Keratinocyte (primary cell): ENCODE measurements at regions not wholly inside any gene's neighbourhood (a gene's known extent, or its start where the extent isn't known, plus 50 kb on each side); places are given as distances from the start of the nearest gene placed in this dataset.

Source experiments
- DNase-seq: peaks from one replicate; pipeline ENCODE4 v3.0.0-alpha.2; 2011; ENCODE audit warnings: low read depth, missing footprints, low spot score
- FAIRE-seq: peaks from 2 replicates; lab custom pipeline; 2011; peaks lifted over from hg19 to GRCh38; lab: Jason Lieb, UNC
- H2AFZ ChIP-seq: 2 replicates; pipeline ENCODE4 v1.6.0; 2012; ENCODE audit warnings: low read length, control low read depth, inconsistent platforms; ENCODE audit not compliant: control insufficient read depth
- H3K27ac ChIP-seq: 2 replicates; pipeline ENCODE4 v1.5.1; 2011; ENCODE audit warnings: low read length; ENCODE audit not compliant: control insufficient read depth, insufficient read depth
- H3K27me3 ChIP-seq: 3 replicates; pipeline ENCODE4 v1.6.0; 2011; ENCODE audit warnings: low read length; ENCODE audit not compliant: control insufficient read depth, insufficient read depth; ENCODE audit errors: extremely low read depth
- H3K36me3 ChIP-seq, 2 experiments: 2 replicates in 1 of 2; 3 replicates in 1 of 2; pipeline ENCODE4 v1.5.1; 2011; ENCODE audit warnings: low read length in 2 of 2, mild to moderate bottlenecking in 1 of 2; ENCODE audit not compliant: control insufficient read depth in 2 of 2, insufficient read depth in 2 of 2; ENCODE audit errors: extremely low read depth in 1 of 2
- H3K4me1 ChIP-seq: 3 replicates; pipeline ENCODE4 v1.5.1; 2011; ENCODE audit warnings: low read length; ENCODE audit not compliant: control insufficient read depth, insufficient read depth; ENCODE audit errors: extremely low read depth
- H3K4me2 ChIP-seq: 3 replicates; pipeline ENCODE4 v1.6.0; 2011; ENCODE audit warnings: low read depth, low read length; ENCODE audit not compliant: control insufficient read depth, insufficient read depth; ENCODE audit errors: extremely low read depth
- H3K4me3 ChIP-seq, 3 experiments: fragments of 200-600 bp in 1 of 3; sonication (generic) in 1 of 3; 2 replicates in 2 of 3; 3 replicates in 1 of 3; pipeline ENCODE4 v1.5.1; 2011 to 2016; ENCODE audit warnings: low read length in 3 of 3, mild to moderate bottlenecking in 3 of 3, control low read depth in 2 of 3, inconsistent platforms in 1 of 3, low read depth in 1 of 3, mixed read lengths in 1 of 3, mixed run types in 1 of 3, moderate library complexity in 1 of 3; ENCODE audit not compliant: control insufficient read depth in 2 of 3, insufficient read depth in 2 of 3; ENCODE audit errors: extremely low read depth in 1 of 3
- H3K79me2 ChIP-seq: 2 replicates; pipeline ENCODE4 v1.6.0; 2012; ENCODE audit warnings: low read length; ENCODE audit not compliant: control insufficient read depth, insufficient read depth
- H3K9ac ChIP-seq: 3 replicates; pipeline ENCODE4 v1.6.0; 2011; ENCODE audit warnings: low read length; ENCODE audit not compliant: control insufficient read depth, insufficient read depth; ENCODE audit errors: extremely low read depth
- H3K9me1 ChIP-seq: 3 replicates; pipeline ENCODE4 v1.6.0; 2011; ENCODE audit warnings: low read length; ENCODE audit not compliant: control insufficient read depth, insufficient read depth; ENCODE audit errors: extremely low read depth
- H3K9me3 ChIP-seq: 2 replicates; pipeline ENCODE4 v1.5.1; 2012; ENCODE audit warnings: low read depth, low read length; ENCODE audit not compliant: control insufficient read depth
- H4K20me1 ChIP-seq: 3 replicates; pipeline ENCODE4 v1.6.0; 2011; ENCODE audit warnings: low read length; ENCODE audit not compliant: control insufficient read depth, insufficient read depth; ENCODE audit errors: extremely low read depth
- EZH2 ChIP-seq: IDR thresholded peaks from one replicate; pipeline ENCODE4 v1.6.1; 2012; ENCODE audit warnings: inconsistent platforms, mild to moderate bottlenecking, low read length, moderate library complexity
- dilution Hi-C: fragments of 300-500 bp; cut with MboI; formaldehyde crosslinking; loops from one replicate; pipeline ENCODE4 v1.7.0; 2020; ENCODE audit warnings: low sequenced_read_pairs; ENCODE audit not compliant: extremely low pct_ligation_motif_present
- TF ChIP-seq, protein P1 (sequence below), 3 experiments: IDR thresholded peaks in 1 of 3; conservative IDR thresholded peaks in 1 of 3; optimal IDR thresholded peaks in 1 of 3; 2 replicates in 2 of 3; 3 replicates in 1 of 3; pipeline versions ENCODE3 to v1.5.1; 2011; ENCODE audit warnings: low read length in 3 of 3, mild to moderate bottlenecking in 3 of 3, moderate library complexity in 2 of 3, control low read depth in 1 of 3, inconsistent platforms in 1 of 3; ENCODE audit not compliant: insufficient read depth in 2 of 3; ENCODE audit errors: extremely low read depth in 1 of 3

DNA sequence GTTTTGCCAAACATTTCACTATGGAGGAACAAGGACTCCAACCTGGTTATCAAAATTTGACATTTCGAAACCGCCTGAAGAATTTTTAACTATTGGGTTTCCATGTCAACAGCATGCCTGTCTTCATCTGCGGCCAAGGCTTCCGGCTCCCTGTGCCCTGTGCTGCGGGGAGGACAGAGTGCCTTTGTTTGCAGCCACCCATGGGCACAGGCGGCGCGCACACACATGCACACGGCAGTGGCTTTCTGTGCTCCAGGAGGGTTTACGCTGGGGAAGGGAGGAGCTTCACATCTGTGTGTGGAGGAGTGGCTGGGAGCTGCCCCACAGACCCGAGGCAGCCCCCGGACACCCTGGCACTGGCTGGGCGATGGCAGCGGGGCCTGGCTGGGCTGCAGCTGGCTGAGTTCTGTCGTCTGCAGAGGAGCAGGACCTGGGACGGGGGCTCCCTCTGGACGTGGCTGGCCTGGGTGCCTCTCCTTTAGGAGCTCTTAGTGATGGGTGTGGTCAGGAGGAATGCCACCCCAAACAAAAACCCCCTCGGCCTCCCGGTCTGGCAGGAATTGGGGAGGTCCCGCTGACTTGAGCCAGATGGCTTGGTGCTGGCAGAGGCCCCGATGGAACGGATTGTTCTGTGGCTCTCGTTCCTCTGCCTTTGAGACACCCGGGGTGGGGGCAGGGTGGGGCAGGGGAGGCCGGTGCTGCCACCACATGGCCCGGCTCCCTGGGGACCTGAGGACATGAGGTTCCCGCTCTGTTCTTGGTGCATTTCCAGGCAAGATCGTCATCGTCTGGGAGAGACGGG is 1290.9 kb downstream of the BRD1 start:
- no peaks in the 10 kb centered on the region for H3K79me2 ChIP-seq
- no peaks in the 10 kb centered on the region for H4K20me1 ChIP-seq
- no peaks in the 10 kb centered on the region for H3K9me1 ChIP-seq
- FAIRE-seq (no peak), DNase-seq (no peak)
- no peak overlapping the region for H3K4me3 ChIP-seq
- TF ChIP-seq, protein P1, sequence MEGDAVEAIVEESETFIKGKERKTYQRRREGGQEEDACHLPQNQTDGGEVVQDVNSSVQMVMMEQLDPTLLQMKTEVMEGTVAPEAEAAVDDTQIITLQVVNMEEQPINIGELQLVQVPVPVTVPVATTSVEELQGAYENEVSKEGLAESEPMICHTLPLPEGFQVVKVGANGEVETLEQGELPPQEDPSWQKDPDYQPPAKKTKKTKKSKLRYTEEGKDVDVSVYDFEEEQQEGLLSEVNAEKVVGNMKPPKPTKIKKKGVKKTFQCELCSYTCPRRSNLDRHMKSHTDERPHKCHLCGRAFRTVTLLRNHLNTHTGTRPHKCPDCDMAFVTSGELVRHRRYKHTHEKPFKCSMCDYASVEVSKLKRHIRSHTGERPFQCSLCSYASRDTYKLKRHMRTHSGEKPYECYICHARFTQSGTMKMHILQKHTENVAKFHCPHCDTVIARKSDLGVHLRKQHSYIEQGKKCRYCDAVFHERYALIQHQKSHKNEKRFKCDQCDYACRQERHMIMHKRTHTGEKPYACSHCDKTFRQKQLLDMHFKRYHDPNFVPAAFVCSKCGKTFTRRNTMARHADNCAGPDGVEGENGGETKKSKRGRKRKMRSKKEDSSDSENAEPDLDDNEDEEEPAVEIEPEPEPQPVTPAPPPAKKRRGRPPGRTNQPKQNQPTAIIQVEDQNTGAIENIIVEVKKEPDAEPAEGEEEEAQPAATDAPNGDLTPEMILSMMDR (optimal IDR thresholded peaks at IDR 0.05 in 1 of 3, IDR thresholded peaks at IDR 0.05 in 1 of 3, conservative IDR thresholded peaks at IDR 0.05 in 1 of 3; ENCODE audit: extremely low read depth in 1 of 3, insufficient read depth in 2 of 3, low read length in 3 of 3) = no peak
- no peak for TF ChIP-seq EZH2
- no peaks in the 10 kb centered on the region for H3K4me1 ChIP-seq
- no peak overlapping the region for H3K27ac ChIP-seq
- H3K27me3 ChIP-seq = no peaks in the 10 kb centered on the region
- peaks cover 15% of the 10 kb centered on the region for H3K9me3 ChIP-seq
- H2AFZ ChIP-seq = no peak overlapping the region
- no peaks in the 10 kb centered on the region for H3K36me3 ChIP-seq
- H3K9ac ChIP-seq = no peak overlapping the region
- dilution Hi-C loops = no loop called here
- no peak overlapping the region for H3K4me2 ChIP-seq

GRCh38 chr22:48535868-48536540 is 1291.7 kb downstream of the BRD1 start:
- no peaks in the 10 kb centered on the region for H4K20me1 ChIP-seq
- H2AFZ ChIP-seq = no peak overlapping the region
- H3K27me3 ChIP-seq = no peaks in the 10 kb centered on the region
- no peaks in the 10 kb centered on the region for H3K9me1 ChIP-seq
- DNase-seq = no peak
- H3K9ac ChIP-seq = no peak overlapping the region
- peaks cover 16% of the 10 kb centered on the region for H3K9me3 ChIP-seq
- H3K4me1 ChIP-seq = no peaks in the 10 kb centered on the region
- TF ChIP-seq, protein P1 (optimal IDR thresholded peaks at IDR 0.05 in 1 of 3, IDR thresholded peaks at IDR 0.05 in 1 of 3, conservative IDR thresholded peaks at IDR 0.05 in 1 of 3; ENCODE audit: extremely low read depth in 1 of 3, insufficient read depth in 2 of 3, low read length in 3 of 3) = no peak
- no peak for TF ChIP-seq EZH2
- no peak overlapping the region for H3K27ac ChIP-seq
- dilution Hi-C loops = no loop called here
- no peaks in the 10 kb centered on the region for H3K79me2 ChIP-seq
- no peak overlapping the region for H3K4me3 ChIP-seq
- no peak overlapping the region for H3K4me2 ChIP-seq
- no peak for FAIRE-seq
- H3K36me3 ChIP-seq = no peaks in the 10 kb centered on the region
